ENCODE measurements at regions not wholly inside any gene's neighbourhood (a gene's known extent, or its start where the extent isn't known, plus 50 kb on each side); places are given as distances from the start of the nearest gene placed in this dataset.

DNA sequence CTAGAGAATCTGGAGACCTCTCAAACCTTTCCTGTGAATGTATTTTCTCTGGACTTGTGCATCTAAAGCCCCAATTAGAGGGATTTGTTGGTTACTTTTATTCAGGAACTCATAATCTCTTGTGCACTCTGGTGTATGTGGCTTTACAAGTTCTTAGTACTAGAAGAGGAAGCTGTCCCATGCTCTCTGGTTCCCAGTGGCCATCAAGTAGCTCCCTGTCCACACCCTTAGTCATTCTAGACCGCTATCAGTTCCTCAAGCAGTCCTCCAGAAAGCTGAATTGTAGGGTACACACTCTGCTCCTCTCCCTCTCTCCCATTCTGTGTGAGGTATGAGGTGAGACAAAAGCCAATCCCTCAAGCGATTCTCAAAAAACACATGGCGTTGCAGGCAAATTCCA is 470.3 kb downstream of the PTPRC start:
- no peak for DNase-seq (ENCODE audit: low spot score)

DNA sequence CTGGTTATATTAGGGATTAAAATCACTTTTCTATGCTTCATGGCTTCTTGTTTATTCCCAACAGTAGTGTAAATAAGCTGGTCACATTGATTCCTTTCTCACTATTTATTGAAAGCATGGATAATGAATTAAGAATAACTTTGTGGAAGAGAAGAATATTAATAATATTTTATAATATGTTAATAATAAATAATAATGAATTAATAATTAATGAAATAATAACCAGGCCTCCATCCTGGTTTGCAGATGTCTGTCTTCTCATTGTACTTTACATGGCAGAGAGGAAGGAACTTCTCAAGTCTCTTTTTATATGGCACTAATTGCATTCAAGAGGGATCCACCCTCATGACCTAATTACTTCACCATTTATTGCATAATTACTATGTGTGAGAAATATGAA is 473.5 kb downstream of the PTPRC start:
- DNase-seq (ENCODE audit: low spot score), result no peak

DNA sequence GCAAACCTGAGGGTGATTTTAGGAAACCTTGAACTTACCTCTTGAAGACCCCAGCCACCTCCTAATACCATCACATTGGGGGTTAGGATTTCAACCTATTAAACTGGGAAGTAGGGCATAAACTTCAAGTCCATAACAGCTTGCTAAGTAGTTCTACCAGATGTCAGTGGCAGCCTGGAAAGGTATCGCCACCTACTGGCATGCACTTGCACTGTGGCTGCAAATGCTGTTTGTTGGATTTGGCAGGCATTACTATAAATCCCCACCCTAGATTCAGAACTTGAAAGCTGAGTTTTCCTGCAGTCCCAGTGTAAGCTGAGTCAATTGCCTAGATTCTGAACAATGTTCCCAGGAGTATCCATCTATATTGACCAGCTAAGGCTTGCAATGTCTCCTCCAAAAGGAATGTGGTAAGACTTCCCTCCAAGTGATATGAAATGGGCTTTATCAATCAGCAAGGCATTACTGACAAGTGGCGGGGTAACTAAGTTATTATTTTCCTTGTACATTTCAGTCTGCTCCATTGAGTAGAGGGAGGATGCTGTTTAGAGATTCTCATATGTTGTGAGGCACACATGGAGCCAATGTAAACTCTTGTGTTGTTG is 474.5 kb downstream of the PTPRC start:
- DNase-seq (ENCODE audit: low spot score), result peak; percentile 86

DNA sequence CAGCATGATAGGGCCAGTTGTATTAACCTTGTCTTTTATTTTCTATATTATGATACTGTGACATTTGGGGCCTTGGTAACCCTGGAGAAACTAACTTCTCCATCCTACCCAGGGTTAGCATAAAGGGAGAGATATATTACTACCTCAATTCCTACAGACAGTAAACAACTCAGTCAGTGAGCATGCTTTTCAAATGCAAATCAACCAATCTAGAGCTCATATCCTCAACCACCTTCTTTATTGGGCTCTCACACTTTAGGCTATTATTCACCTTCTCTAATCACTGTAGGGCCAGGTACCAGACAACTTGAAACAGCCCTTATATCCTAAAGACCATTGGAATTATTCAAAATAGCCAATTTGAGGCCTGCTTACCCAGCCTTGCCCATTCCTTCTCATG is 477.6 kb downstream of the PTPRC start:
- DNase-seq (ENCODE audit: low spot score), result no peak

DNA sequence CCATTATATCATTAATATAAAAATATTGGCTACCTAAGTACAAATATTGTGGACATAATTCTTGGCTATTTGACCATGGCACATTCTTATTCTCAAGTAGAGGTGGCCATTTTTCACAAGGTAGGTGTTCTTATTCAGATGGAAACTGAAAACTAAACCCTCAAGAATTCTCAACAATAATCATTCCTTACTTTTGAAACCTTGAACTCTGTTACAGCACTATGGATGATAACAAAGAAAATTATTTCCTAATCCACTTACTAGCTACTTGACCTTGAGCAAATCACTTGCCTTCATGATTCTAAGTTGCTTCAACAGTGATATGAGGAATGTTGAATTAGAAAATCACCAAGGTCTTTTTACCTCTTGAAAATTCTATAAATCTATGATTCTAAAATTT is 482.2 kb downstream of the PTPRC start:
- DNase-seq (ENCODE audit: low spot score), result no peak

DNA sequence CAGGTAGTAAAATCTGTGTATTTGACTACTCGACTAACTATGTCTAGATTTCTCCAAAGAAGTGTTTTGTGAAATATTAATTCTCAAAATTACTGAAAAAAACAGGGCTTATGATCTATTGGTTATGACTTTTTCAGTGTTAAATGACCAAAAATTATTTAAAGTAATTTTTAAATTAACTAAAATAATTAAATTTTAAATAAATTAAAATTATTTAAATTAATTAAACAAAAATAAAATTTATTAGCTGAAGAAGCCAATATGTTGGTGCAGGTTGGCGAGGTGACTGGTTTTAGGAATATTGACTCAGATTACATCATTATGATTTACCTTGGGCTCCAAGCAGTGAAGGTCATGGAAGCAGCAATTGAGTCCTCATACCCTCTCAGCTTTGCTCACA is 483.2 kb downstream of the PTPRC start:
- no peak for DNase-seq (ENCODE audit: low spot score)

DNA sequence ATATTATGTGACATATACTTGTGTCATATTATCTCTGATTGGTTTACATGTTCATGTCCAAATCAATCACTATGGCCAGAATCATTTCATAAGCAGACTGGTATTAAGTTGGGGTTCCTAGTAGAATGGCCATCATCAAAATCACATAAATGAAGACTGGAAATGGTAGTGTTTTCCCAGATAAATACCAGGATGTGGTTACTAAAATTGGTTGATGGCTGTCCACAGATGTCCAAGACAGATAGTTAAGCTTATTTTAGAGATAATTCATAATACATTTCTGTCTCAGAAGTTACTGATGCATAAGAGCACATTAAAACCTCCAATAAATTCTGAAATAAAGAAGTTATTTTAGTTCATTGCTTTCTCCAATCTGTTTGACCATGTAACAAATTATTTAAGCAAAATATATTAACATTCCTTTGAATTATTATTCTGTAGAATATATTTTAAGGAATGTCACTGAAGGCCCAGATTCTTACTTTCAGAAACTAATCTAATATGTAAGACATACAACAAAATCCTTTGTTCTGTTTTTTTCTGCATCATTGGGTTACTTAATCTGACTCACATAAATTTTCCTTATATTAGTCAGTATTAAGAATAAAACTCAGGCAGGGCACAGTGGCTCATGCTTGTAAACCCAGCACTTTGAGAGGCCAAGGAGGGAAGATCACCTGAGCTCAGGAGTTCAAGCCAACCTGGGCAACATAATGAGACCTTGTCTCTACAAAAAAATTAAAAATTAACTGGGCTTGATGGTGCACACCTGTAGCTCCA is 483.9 kb downstream of the PTPRC start:
- no peak for DNase-seq (ENCODE audit: low spot score)

DNA sequence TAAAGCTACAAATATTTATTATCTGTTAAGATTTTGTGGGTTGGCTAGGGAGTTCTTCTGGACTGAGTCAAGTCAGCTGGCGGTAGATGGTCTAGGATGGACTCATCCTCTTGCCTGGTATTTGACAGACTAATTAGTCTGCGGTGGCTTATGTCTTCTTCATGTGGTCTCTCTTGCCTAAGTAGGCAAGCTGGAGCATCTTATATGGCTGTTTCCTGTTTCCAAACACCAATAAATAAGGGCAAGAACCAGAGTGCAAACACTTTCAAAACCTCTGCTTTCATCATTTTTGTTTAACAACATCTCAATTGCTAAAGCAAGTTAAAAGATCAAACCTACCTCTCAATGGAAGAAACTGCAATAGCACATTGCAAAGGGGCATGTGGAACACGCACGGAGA is 484.8 kb downstream of the PTPRC start:
- DNase-seq (ENCODE audit: low spot score), result no peak

DNA sequence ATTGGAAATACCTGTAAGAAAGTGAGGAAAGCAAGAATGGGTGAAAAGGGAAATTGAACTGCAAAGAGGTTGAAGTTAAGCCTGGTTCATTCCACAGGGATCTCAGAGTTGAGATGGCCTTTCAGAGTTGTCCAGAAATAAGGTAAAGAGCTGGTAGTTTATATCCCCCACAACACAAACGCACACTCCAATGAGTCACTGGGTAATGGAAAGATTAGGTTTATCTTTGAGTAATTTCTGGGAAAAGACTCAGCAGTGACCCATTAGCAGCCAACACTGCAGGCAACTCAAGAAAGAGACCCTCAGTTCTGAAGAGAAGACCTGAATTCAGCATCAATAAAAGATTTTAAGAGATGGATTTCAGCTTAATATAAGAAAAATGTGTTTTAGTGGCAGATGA is 485.5 kb downstream of the PTPRC start:
- DNase-seq (ENCODE audit: low spot score), result no peak

DNA sequence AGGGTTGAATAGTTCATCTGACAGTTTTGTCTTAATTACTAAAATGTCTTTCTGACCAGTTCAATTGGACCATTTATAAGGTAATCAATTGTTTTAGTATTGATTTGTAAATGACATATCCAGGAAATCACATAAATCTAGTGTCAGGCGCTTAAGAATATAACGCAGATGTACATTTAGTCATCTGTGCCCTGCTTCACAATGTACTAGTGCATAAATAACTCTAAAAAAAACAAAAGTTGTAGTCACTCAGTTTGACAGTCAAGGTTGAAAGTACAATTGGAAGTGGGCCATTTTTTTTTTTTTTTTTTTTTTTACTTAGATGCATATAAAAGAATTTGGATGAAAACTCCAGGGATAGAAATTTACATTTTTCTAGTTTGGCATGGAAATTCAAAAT is 490.4 kb downstream of the PTPRC start:
- DNase-seq (ENCODE audit: low spot score), result no peak

DNA sequence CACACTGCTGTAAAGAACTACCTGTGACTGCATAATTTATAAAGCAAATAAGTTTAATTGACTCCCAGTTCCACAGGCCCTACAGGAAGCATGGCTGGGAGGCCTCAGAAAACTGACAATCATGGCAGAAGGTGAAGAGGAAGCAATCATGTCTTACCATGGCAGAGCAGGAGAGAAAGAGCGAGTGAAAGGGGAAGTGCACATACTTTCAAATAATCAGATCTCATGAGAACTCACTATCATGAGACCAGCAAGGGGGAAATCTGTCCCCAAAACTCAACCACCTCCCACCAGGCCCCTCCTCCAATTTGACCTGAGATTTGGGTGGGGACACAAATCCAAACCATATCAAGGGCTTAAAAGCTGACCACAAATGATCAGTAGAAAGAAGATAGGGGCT is 493.2 kb downstream of the PTPRC start:
- no peak for DNase-seq (ENCODE audit: low spot score)

DNA sequence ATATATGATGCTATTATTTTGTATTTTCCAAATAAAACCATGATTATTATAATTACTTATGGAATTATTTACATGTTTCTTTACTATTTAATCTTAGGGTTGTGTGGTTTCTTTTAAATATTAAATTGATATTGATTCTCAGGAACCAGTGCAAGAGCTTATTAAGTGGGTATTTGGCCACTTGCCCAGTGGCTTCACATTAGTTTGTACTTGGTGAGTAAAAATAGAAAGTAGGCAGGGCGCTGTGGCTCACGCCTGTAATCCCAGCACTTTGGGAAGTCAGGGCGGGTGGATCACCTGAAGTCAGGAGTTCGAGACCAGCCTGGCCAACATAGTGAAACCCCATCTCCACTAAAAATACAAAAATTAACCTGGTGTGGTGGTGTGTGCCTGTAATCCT is 497.1 kb downstream of the PTPRC start:
- DNase-seq (ENCODE audit: low spot score), result no peak

DNA sequence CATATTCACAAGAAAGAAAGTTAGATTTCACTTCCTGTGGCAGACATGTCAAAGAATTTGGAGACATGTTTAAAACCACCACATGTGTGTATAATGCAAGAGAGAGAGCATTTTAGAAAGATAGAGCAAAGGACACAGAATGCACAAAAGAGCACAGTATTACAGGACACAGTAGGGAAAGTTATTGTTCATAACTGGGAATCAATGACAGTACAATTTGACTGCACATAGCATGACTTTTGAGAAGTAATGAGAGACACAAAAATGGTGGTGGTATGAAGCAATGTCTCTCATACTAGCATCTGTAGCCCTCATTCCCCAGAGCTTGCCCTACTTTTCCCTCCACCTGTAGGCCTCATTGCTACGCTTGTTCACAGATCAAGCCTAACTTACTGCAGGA is 499.2 kb downstream of the PTPRC start:
- DNase-seq (ENCODE audit: low spot score), result no peak

DNA sequence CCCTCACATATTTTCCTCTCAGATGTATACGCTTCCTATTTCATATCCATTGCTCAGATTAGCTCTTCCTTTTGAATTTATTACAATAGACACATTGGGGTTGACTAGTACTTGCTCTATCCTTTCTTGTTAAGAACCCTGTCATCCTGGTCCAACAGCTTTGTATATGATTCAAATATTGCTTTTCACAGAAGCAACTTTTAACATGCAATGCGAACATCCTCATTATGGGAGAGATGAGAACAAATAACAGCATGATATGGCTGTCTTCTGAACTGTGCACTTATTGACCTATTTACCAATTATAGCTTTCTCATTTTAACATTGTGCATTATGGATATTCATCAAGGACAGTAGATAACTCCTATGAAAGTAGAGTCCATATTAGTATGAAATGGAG is 510.8 kb downstream of the PTPRC start:
- DNase-seq (ENCODE audit: low spot score), result no peak

DNA sequence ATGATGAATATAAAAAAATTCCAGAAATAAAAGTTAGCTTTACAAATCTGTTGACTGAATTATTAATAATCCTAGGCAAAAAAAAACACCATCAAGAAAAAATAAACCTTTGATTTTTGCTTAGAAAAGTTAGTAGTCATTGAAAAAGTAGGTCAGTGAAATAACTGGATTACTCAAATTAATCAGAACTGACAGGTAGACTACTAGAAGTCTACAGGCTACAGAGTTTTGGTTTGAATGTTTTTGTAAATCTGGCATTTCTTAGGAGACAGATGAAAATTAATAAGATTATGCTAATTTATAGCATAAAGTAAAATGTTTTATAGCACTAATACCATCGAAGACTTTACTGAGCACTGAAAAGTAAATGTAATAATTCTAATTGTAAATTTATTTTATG is 511.9 kb downstream of the PTPRC start:
- DNase-seq (ENCODE audit: low spot score), result no peak

DNA sequence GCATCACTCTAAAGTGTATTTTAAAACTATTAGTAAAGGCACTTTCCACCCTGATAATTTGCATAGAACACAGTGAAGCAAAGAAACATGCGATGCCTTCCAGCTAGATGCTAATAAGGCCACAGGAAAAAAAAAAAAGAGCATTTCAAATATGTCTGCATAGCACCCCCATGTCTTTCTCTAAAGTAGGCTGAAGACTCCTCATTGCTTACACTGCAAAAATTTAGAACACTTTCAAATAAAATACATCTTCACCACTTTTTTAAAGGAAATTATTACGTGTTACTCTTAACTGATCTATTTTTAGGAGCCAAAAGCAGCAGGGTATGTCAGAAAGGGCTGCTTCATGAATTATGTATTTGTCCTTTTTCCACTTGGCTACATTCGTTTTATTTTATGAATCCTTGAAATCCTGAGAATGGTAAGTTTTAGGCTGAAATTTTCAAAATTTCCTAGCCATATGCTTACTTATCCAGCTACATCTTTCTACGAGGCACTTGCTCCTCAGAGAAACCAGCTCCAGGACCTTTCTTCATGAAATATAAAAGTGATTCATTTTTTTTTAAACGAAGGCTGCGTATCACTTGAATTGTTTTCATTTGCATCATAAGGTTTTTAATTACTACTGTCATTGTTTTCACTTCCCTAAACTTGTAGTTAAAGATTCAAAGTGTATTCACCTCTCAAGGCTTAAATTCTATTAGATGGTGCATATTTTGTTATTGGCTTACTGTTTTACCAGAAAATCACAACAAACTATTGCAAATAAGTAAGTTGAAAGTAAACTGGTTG is 513.0 kb downstream of the PTPRC start:
- no peak for DNase-seq (ENCODE audit: low spot score)

DNA sequence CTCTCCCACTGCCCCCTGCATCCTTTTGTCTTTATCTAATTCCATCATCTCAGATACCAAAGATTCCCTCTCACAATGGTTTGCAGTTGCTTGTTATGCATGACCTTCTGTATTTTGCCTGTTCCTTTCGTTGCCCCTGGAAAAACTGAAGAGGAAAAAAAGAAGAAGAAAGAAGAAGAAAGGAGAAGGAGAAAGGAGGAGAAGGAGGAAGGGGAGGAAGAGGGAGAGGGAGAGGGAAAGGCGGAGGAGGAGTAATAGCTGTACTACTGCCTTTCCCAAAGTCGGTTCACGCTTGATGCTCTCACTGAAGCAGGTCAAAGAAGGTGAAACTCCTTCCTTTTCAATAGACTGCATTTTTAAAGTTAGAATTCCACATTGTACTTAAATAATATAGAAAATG is 513.8 kb downstream of the PTPRC start:
- no peak for DNase-seq (ENCODE audit: low spot score)

DNA sequence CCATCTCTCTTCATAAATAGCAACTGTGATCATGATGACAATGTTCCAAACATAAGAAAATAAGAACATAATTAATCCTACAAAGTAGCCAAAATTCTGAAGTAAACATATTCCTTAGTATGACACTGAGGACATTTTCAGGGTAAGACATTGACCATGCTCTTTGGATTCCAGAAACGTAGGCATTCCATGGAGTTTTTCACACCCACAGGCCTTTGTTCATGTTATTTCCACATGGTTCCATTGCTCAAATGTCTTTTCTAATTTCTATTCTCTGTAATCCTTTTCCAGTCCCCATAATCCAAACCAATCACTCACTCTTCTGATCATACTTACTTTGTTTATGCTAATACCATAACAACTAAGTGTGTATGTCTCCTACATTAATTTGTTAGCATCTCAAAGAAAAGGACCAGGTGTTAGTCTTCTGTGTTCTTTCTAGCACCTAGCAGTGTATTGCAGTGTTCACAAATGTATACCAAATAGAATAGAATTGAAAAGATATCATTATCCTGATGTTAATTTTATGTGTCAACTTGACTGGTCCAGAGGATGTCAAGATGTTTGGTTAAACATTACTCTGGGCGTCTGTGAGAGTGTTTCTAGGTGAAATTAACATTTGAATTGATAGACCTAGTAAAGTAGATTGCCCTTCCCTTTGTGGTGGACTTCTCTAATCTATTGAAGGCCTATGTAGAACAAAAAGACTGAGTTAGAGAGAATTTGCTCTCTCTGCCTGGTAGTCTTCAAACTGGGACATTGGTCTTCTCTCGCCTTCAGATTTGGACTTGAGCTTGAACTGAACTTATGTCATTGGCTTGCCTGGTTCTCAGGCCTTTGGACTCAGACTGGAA is 516.6 kb downstream of the PTPRC start:
- DNase-seq (ENCODE audit: low spot score), result no peak

DNA sequence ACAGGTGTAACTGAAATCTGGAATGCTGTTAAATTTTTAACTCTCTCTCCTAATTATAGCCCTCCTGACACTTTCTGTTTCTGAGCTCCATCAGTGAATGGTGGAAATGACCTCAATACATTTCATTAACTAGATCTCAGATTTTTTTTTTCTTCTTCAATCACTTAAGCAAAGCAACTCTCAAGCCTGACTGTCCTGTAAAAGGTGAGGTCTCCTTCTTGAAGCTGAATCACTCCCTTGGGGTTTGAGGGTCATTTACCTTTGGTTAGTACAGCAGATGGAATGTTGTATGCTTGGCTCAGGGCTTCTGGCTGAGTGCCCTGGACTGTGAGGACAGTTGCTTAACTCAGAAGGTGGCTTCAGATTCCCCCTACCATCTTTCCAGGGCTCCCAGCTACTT is 518.7 kb downstream of the PTPRC start:
- no peak for DNase-seq (ENCODE audit: low spot score)

DNA sequence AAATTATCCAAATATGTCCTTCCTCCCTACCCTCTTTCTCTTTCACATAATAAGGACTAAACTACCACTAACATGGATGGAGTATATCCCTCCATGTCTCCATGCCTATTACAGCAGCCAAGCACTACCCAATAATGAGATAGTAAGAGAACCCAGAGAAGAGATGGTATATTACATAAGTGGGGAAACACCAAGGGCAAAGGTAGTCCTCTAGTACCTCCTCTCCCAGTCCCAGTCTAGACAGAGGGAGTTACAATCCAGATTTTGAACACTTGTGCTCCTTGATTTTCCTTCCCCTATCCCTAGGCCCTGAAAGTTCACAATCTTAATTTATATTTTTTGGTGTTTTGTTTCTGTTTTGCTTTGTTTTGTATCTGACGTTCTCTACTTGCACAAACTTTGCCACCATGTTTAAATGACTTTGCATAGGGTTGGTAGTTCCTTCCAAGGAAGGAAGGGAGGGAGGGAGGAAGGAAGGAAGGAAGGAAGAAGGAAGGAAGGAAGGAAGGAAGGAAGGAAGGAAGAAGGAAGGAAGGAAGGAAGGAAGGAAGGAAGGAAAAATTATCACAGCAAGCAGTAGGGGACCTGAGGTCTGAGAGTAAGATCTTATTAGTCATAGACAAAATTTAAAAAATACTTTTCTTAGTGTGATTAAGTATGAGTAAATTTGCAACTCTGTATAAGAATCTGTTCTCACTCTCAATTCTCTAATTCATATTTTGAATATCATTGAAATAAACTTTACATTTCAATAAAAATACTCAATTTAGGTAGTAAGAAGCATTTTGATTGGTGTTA is 521.9 kb downstream of the PTPRC start:
- no peak for DNase-seq (ENCODE audit: low spot score)

DNA sequence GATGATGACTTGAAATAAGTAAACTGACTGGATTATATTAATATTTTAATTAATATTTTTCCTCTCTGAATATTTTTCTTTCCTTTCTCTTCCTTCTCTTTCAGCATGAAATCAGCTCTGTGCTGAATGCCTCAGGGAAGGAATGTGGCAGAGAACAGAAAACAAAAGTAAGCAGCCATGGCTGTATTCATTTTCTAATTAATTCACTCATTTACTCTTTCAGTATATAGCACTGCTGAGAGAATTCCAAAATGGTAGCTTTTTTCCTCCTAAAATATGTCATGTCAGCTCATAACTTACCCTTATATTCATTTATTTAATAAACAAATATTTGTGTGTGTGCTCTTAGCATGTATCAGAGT is 522.5 kb downstream of the PTPRC start:
- DNase-seq (ENCODE audit: low spot score), result no peak
